ACHN (cell line): ENCODE measurements at regions not wholly inside any gene's neighbourhood (a gene's known extent, or its start where the extent isn't known, plus 50 kb on each side); places are given as distances from the start of the nearest gene placed in this dataset.

Source experiments
- DNase-seq: peaks from one replicate; pipeline ENCODE4 v3.0.0-alpha.2; 2015
- in situ Hi-C: cut with HindIII; loops from 2 replicates; pipeline ENCODE4 v1.10.0; 2017; ENCODE audit warnings: low sequenced_read_pairs, low pct_ligation_motif_present, low pct_unique_long_range_greater_than_20kb

DNA sequence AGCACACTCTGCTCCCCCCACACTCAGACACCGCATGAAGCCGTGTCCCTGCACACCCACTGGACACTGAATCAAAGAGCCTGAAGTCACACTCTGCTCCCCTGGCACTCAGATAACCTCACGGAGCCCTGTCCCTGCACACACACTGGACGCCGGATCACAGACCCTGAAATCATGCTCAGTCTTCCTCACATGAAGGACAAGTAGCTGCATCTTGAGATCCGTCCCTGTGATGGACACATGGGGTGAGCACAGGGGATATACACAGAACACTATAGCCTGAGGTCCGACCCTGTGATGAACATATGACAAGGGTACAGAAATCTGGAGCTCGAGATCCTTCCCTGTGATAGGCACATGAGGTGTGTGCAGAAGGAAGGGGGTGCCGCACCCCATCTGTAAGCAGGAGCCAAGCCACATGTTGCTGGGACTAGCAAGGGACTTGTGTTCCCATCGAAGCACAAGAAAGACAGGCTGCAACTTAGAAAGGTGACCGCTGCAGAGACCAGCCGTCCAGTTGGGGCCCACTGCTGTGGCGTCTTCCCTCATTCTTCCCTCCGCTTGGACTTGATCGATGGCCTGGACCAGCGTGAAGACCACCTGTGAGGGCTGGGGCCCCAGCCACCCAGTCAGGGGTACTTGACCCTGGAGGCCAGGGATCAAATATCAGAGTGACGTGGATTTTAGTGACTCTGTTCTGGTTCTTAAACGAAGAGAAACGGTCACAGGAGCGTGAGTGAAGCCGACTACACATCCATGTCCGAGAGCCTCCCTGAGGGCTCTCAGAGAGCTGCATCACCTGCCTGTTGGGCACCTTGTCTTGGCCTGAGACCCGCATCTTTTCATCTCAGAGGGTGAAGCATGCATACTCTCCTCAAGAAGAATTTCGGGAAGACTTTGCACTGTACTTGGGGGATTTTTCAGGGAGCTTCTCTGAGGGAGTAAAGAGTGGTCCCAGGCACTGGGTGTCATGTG is 391.7 kb upstream of the SALL3 start:
- DNase-seq, result no peak
- in situ Hi-C loops, result no loop called here

DNA sequence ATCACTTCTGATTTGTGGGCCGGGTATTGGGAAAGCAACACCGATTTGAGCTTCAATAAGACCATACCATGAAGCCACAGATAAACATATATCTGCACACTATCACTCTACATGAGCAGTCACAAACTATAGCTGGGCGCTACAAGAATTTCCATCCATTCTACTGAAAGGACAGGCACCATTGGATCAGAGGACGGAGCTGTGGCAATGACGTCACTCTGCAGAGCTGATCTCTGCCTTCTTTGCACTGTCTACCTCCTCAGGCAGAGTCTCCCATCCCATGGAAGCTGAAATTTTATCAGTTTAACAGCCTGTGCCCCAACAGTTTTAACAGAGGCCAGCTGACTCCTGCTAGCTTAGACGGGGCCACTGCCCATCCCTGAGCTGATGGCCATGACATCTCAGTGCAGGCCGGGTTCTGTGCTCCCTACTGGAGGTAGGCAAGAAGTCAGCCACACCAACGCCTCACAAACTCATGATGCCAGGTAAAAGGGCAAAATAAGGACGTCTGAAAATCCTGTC is 389.6 kb upstream of the SALL3 start:
- in situ Hi-C loops, result no loop called here
- DNase-seq, result no peak

- no peak for DNase-seq
- in situ Hi-C loops, result no loop called here
Observed at GRCh38 chr18:78595453-78595852, 384.2 kb upstream of the SALL3 start.

DNA sequence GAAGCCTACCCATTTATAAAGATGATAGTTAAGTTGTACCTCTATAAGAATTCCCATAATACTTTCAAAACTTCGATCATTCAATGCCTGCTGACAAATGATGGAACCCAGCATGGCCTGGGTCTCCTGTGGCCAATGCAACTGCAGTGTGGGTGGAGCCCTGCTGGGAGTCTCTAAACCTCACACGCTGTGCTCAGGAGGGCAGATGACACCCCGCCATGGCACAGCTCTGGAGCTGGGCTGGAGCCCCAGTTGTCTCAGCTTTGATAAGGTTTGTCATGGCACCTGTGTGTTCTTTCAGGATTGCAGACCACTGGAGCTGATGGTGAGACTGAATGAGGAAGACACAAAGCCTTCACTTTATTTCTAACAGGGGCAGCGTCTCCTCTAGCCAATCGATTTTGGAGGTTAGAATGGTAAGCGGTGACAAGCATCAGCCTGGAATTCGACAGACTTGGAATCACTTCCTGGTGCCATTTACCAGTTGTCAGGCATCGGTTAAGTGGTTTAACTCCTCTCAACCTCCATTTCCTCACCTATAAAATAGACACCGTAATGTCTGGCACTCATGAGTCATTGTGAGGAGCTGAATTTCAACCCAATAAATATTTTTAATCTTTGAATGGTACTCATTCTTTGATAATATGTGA is 383.6 kb upstream of the SALL3 start:
- DNase-seq, result no peak
- in situ Hi-C loops, result no loop called here

- no peak for DNase-seq
- in situ Hi-C loops, result no loop called here
Observed at GRCh38 chr18:78596794-78597345, 382.7 kb upstream of the SALL3 start.

GRCh38 chr18:78601349-78601748 is 378.3 kb upstream of the SALL3 start:
- in situ Hi-C loops, result no loop called here
- no peak for DNase-seq

DNA sequence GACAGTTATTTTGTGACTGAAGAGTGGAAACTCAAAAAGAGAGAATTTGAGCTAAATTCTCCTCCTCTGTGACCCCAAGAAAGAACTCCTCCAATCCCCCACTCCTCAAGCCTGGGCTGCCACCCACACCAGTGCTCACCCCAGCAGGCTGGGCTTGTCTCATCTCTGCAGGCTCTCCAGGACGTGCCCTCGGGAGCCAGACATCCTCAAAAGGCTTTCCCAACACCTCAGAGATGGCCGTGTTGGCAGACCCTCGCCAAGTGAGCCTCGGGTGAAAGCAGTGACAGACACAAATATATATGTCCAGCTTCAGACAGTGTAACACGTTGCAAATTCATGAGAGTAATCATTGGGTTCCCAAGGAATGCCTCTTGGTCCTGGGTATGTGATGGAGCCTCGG is 377.7 kb upstream of the SALL3 start:
- in situ Hi-C loops, result no loop called here
- no peak for DNase-seq

DNA sequence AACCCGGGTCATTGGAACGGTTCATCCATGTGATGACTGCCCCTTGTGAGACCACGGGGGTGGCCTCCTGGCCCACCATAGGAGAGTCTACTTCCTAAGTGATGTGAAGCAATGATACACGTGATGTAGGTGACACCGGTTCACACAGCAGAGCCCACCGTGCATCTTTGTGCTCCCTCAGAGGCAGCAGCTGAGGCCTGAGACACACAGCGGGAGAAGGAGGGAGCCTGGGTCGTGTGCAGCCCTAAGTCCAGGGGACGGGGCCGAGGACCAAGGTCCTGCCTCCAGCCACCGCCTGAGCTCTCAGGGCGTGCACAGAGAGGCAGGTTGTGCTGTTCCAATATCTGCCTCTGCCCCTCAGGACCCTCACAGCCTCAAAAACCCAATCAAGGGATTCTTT is 377.2 kb upstream of the SALL3 start:
- no peak for DNase-seq
- in situ Hi-C loops, result no loop called here

- in situ Hi-C loops, result no loop called here
- DNase-seq, result no peak
Observed at GRCh38 chr18:78603102-78603983, 376.3 kb upstream of the SALL3 start.

DNA sequence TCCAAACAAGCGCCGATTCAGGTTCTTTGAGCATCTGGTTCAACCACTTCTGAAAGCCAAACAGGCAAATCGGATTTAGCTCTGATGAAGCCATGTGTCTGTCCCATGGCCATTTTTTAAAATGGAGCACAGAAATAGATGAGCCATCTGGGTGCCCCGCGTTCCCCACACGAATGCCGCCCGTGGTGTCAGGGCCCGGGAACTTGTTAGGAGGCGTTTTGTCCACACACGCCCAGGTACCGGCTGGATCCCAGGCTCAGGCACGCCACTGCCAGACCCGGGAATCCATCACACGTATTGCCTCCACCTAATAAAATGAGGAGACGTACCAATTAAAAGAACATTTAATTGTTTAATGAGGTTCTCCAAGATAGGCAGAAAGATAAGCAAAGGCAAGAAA is 374.4 kb upstream of the SALL3 start:
- no peak for DNase-seq
- in situ Hi-C loops, result no loop called here

DNA sequence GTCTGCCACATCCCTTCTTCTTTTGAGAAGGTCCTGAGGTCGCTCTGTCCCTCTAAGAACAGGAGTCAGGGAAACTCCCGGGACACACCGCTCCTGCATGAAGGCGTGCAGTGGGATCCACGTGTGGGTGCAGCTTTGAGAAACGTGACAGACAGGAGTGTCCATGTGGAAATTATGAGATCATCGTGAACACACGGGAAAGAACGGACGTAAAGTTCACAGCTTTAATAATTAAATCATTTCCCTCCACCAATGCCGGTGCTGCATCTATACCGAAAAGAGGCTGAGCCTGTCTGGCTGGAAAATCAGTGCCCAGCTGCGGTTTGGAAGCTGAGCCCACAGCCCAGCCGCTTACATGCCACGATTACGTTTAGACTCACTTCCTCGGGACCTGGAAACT is 372.4 kb upstream of the SALL3 start:
- no peak for DNase-seq
- in situ Hi-C loops, result no loop called here

GRCh38 chr18:78607784-78608183 is 371.8 kb upstream of the SALL3 start:
- no peak for DNase-seq
- in situ Hi-C loops, result no loop called here

DNA sequence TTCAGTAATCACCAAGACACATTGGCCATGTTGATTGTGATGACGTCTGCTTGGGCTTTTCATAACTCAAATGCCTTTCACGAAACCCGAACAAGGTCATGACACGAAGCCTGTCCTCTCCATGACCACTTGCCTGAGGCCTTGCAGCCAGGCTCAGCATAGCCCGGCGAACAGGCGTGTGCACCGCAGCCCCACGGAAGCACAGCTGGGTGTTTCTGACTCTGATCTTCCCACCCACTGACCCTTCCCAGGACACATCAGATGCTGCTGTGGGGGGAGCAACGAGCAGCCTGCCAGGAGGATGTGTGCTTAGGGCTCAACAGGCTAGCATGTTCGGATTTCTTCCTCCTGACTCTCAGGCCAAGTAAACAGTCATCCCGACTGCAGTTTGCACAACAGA is 369.4 kb upstream of the SALL3 start:
- in situ Hi-C loops, result no loop called here

GRCh38 chr18:78611201-78611800 is 368.3 kb upstream of the SALL3 start:
- in situ Hi-C loops, result no loop called here

More for the DNA sequence above, 369.4 kb upstream of the SALL3 start:
- DNase-seq, result no peak

DNA sequence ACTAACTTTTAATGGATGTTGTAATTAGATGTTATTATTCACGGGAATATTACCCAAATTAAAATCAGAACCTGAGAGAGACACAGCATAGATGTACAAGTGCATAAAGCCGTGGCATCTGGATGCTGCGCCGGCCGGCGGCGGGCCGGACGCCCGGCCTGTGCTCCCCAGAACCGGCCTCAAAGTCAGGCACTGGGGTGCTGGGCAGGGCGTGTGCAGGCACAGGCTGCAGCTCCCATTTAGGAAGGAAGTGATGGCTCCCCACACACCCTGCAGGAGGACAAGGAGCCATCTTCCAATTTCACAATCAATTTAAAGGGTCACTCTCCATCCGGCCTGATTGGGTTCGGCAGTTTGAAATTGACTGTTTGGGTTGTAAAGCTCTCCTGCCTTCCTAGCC is 367.7 kb upstream of the SALL3 start:
- DNase-seq, result no peak
- in situ Hi-C loops, result no loop called here

More at GRCh38 chr18:78611201-78611800, 368.3 kb upstream of the SALL3 start:
- DNase-seq, result no peak

- DNase-seq, result no peak
- in situ Hi-C loops, result no loop called here
Observed at GRCh38 chr18:78612318-78612717, 367.3 kb upstream of the SALL3 start.

DNA sequence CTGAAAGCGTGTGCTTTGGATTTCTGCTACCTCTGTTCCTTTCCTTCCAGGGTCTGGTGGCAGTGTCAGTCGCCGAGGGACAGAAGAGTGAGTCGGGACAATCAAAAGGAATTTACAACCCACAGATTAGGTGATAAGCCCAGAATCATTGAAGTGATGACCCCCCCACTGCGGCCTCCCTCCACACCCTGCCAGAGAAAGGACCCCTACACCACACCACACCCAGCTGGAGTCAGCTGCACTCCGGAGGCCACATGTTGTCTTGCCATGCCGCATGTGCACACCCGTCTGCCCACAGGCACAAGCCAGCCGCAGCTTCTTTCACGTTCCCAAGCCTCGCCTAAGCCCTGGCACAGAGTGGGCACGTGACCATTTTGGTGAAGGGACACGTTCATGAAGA is 366.8 kb upstream of the SALL3 start:
- in situ Hi-C loops, result no loop called here
- no peak for DNase-seq

- in situ Hi-C loops, result no loop called here
- DNase-seq, result no peak
Observed at GRCh38 chr18:78618726-78619125, 360.9 kb upstream of the SALL3 start.
